HFFc6 (cell line): ENCODE measurements at regions not wholly inside any gene's neighbourhood (a gene's known extent, or its start where the extent isn't known, plus 50 kb on each side); places are given as distances from the start of the nearest gene placed in this dataset.

Experiments
- DNase-seq: peaks from one replicate; pipeline ENCODE4 v3.0.0-alpha.2; 2018
- H3K27ac Mint-ChIP-seq: 2 replicates; pipeline ENCODE4 v1.8.0; 2020; ENCODE audit warnings: mild to moderate bottlenecking, mixed read lengths
- H3K27me3 Mint-ChIP-seq: 2 replicates; pipeline ENCODE4 v1.8.0; 2021; ENCODE audit warnings: mild to moderate bottlenecking, moderate library complexity, mixed read lengths; ENCODE audit not compliant: insufficient read depth
- H3K36me3 Mint-ChIP-seq: 2 replicates; pipeline ENCODE4 v1.8.0; 2021; ENCODE audit warnings: low read depth, mixed read lengths
- H3K4me1 Mint-ChIP-seq: 2 replicates; pipeline ENCODE4 v1.8.0; 2020; ENCODE audit warnings: low read depth, mixed read lengths
- H3K4me3 Mint-ChIP-seq: 2 replicates; pipeline ENCODE4 v1.8.0; 2020; ENCODE audit warnings: mild to moderate bottlenecking, moderate library complexity, mixed read lengths
- H3K9me3 Mint-ChIP-seq: 2 replicates; pipeline ENCODE4 v1.8.0; 2020; ENCODE audit warnings: mild to moderate bottlenecking, mixed read lengths
- TF ChIP-seq, protein P1 (sequence below): fragments of 200-600 bp; sonication (generic); IDR thresholded peaks from 2 replicates; pipeline ENCODE4 v1.5.0; 2021; ENCODE audit warnings: antibody characterized with exemption, mild to moderate bottlenecking

DNA sequence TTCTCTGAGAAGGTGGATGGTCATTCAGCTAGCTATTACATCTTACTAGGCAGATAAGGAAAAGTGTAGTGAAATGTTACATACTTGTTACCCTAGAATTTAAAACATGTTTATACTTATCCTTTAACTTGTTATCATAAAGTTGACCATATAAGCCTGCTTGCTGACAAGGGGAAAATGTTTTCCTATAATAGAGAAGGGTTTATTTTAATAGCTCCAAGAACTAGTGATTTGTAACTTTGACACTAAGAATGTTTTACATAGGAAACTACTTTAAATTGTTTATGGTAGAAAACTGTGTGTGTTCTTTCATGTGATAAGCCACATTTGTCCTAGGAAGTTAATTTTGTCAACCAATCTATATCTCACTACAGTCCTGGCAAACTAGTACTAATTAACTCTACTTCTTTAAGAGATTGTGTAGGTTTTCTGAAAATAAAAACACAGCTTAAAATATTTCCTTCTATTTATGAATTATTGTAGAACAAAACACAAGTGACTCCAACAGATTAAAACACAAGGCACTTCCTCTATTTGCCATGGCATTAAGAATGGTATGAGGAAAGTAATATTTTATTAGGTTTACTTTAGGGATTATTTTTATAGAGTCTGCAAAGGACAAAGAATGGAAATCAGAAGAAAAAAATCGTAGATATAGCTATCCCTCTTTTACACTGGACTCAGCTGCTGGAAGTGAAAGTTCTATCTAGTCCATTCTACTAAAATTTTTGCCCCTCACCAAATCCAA is 233.3 kb upstream of the NBEA start:
- peaks cover 3% of the 10 kb centered on the region; the same call in 1 of the 2 replicates for H3K27me3 Mint-ChIP-seq
- DNase-seq, result no peak
- no peak overlapping the region for H3K4me3 Mint-ChIP-seq
- no peaks in the 10 kb centered on the region for H3K36me3 Mint-ChIP-seq
- peaks cover under 1% of the 10 kb centered on the region; the same call in 1 of the 2 replicates for H3K9me3 Mint-ChIP-seq
- TF ChIP-seq, protein P1, sequence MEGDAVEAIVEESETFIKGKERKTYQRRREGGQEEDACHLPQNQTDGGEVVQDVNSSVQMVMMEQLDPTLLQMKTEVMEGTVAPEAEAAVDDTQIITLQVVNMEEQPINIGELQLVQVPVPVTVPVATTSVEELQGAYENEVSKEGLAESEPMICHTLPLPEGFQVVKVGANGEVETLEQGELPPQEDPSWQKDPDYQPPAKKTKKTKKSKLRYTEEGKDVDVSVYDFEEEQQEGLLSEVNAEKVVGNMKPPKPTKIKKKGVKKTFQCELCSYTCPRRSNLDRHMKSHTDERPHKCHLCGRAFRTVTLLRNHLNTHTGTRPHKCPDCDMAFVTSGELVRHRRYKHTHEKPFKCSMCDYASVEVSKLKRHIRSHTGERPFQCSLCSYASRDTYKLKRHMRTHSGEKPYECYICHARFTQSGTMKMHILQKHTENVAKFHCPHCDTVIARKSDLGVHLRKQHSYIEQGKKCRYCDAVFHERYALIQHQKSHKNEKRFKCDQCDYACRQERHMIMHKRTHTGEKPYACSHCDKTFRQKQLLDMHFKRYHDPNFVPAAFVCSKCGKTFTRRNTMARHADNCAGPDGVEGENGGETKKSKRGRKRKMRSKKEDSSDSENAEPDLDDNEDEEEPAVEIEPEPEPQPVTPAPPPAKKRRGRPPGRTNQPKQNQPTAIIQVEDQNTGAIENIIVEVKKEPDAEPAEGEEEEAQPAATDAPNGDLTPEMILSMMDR, result no peak
- H3K27ac Mint-ChIP-seq, result no peak overlapping the region
- H3K4me1 Mint-ChIP-seq, result no peaks in the 10 kb centered on the region

DNA sequence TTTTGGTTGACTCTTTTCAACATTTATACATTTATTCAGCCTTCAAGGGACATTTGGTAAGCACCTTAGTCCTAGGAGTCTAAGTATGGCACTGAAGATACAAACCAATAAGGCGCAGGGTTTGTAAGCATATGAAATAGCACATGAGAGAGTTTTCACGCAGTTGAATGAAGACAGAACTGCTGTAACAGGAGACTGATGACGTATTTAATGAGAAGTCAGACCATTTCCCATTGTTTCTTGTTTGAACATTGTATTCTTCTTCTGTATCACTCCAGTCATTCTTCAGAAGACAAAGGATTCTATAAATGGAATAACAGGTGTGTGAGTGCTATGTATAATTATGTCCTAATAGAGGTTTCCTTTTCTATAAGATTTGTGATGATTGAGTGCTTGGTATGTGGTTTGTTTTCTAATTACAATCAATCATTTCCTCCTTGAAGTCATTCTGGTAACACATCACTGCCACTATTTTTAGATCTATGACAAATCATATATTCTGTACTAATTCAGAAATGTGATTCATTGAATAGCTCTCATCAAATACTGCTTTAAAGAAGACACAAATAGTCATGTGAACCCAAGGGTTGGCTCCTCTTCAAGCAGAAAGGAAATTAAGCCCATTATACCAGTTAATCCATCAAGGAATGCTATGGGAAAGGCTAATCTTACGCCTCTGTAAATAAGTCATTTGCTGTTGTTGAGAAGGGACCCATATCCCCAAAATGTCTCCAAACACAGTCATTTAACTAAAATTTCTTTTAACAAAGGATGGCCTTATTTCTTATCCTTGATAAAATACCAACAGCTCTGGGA is 222.8 kb upstream of the NBEA start:
- no peak overlapping the region for H3K4me3 Mint-ChIP-seq
- no peak for DNase-seq
- H3K36me3 Mint-ChIP-seq, result no peaks in the 10 kb centered on the region
- H3K4me1 Mint-ChIP-seq, result no peaks in the 10 kb centered on the region; the same call in 1 of the 2 replicates
- peaks cover 2% of the 10 kb centered on the region; the same call in 1 of the 2 replicates for H3K9me3 Mint-ChIP-seq
- TF ChIP-seq, protein P1, result no peak
- no peaks in the 10 kb centered on the region; the same call in none of the 2 replicates for H3K27me3 Mint-ChIP-seq
- H3K27ac Mint-ChIP-seq, result no peak overlapping the region

DNA sequence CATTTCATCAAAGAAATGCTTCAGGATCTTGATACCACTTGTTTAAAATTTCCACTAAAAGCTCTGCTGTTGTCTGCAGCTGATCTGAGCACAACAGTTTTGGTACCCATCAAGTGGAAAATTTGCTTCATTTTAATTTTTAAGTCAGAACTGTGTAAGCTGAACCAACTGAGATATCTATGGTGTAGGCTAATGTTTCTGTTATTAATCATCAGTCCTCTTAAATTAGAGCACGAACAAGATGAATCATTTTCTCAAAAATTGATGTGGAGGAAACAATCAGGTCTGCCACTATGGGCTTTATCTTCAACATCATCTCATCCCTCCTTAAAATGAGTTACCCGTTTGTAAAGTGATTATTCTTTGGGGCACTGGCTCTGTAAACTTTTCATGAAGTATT is 221.5 kb upstream of the NBEA start:
- TF ChIP-seq, protein P1, result no peak
- no peaks in the 10 kb centered on the region for H3K36me3 Mint-ChIP-seq
- H3K4me1 Mint-ChIP-seq, result no peaks in the 10 kb centered on the region; the same call in 1 of the 2 replicates
- no peak overlapping the region for H3K4me3 Mint-ChIP-seq
- H3K27ac Mint-ChIP-seq, result no peak overlapping the region
- DNase-seq, result peak; percentile 2
- H3K9me3 Mint-ChIP-seq, result no peaks in the 10 kb centered on the region; the same call in 1 of the 2 replicates
- no peaks in the 10 kb centered on the region; the same call in none of the 2 replicates for H3K27me3 Mint-ChIP-seq

DNA sequence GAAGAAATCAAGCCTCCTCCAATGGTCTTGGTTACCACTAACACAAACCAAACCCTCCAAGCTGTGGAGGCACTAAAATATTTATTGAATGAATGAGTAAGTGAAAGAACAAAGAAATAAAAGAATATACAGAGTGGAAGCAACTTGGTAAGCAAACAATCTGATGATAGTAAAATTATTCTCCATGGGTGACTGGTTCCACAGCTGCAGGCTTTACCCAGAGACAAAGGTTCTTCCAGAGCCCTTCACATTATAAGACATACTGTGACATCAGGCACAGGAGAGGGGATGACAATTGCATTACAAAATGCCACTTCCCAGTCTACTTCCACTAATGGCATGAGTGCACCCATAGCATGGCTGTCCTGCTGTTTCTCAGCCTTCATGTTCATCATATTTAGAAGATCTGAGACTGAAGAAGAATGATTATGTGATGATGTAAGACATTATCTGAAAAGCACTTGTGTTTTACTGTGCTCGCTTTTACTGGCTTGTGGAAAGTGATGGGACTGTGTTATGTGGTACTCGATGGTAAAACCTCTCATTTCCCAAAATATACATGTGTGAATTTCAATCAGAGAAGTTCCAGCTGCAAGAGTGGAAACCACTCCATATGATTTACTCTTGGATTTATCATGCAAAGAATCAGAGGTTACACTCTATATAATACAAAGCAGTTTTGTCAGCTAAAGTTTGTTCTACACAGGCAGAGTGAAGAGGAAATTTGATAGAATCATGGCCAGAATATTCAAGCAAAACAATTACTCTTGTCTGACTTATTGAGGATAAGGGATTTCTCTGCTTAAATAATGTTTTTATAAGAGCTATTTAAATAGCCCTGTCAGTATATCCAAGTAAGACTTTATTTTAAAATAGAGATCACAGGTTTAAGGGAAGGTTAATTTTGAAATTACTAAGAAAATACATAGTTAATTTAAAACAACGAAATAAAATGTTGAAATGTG is 220.2 kb upstream of the NBEA start:
- no peak for DNase-seq
- H3K4me3 Mint-ChIP-seq, result no peak overlapping the region
- H3K9me3 Mint-ChIP-seq, result no peaks in the 10 kb centered on the region; the same call in 1 of the 2 replicates
- TF ChIP-seq, protein P1, result no peak
- no peaks in the 10 kb centered on the region for H3K36me3 Mint-ChIP-seq
- H3K27ac Mint-ChIP-seq, result no peak overlapping the region
- no peaks in the 10 kb centered on the region; the same call in 1 of the 2 replicates for H3K4me1 Mint-ChIP-seq
- no peaks in the 10 kb centered on the region; the same call in 1 of the 2 replicates for H3K27me3 Mint-ChIP-seq

DNA sequence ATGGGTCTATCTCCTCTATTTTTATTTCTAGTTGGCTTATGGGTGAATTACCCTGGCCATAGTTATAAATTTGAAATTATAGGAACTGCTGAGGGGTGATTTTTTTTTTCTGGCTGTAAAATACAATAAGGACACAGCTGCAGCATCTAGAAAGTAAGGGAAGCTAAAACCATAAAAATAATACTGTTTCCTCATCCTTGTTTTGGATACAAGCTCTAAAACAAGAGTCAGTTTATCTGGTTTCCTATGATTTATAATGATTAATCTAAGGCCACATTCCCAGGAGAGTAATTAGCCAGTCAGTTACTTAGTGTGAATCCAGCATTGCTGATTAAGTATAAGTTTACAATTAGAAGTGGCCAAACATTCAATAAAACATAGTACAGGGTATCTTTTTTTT is 219.1 kb upstream of the NBEA start:
- Mint-ChIP-seq H3K27me3 (no peaks in the 10 kb centered on the region; the same call in 1 of the 2 replicates), H3K4me1 (no peaks in the 10 kb centered on the region; the same call in 1 of the 2 replicates), H3K4me3 (no peak overlapping the region), H3K9me3 (no peaks in the 10 kb centered on the region; the same call in 1 of the 2 replicates), H3K27ac (no peak overlapping the region), H3K36me3 (no peaks in the 10 kb centered on the region)
- TF ChIP-seq, protein P1, result no peak
- no peak for DNase-seq
